GM13976 (cell line): ENCODE measurements at regions not wholly inside any gene's neighbourhood (a gene's known extent, or its start where the extent isn't known, plus 50 kb on each side); places are given as distances from the start of the nearest gene placed in this dataset.

ENCODE experiments used
- DNase-seq: peaks from one replicate; pipeline ENCODE4 v3.0.0; 2012; ENCODE audit warnings: low spot score
- in situ Hi-C: fragments of 300-500 bp; cut with MboI; formaldehyde crosslinking; loops from one replicate; pipeline ENCODE4 v1.12.0; 2022; ENCODE audit warnings: low sequenced_read_pairs, mixed read lengths, inconsistent platforms; ENCODE audit not compliant: unreplicated experiment
- TF ChIP-seq, protein P1 (sequence below): IDR thresholded peaks from 2 replicates; pipeline ENCODE4 v1.5.1; 2012; ENCODE audit warnings: borderline replicate concordance, mild to moderate bottlenecking; ENCODE audit not compliant: insufficient read depth; ENCODE audit errors: extremely low read depth, missing control alignments, control extremely low read depth

DNA sequence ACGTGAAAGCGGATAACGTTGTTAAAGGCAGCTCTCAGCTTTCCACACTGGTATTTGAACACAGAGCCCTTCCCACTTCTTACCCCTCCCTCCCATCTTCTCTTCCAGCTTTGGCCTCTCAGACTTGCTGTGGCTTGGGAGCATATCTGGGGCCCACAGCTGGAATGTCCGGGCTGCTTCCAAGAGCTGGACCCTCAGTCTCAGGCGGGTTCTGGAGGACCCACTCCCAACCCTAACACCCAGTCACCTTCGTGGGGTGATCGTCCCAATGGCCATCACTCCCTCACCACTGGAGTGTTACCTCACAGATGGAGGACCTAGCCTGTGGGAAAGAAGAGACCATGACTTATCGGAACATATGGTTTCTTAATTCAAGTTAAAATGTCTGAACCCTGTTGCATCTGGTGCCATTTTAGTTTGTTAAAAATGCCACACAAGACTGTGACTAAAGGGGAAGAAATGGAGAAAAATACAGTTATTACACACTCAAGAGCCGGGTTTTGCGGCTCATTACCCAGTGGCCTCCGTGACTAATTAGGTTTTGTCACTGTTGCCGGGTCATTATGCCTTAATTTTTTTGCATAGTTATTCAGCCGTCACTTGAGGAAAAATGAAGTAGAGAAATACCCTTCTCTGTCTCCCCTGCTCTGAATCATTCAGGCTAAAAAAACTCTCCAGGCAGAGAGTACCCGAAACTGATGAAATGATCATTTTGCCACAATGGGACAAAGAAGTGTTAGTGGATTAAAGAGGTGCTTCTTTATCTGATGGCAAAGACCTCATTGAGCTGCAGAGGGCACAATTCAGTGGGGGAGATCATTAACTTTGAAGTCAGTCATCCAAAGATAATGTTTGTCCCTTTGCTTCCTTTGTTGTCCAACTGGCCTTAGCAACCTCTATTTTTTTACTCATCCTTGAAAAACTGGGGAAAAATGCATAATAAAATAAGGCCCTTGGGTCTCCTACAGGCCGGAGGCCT is 87.2 kb upstream of the HTATIP2 start:
- DNase-seq: no peak
- in situ Hi-C loops: no loop called here
- TF ChIP-seq, protein P1, sequence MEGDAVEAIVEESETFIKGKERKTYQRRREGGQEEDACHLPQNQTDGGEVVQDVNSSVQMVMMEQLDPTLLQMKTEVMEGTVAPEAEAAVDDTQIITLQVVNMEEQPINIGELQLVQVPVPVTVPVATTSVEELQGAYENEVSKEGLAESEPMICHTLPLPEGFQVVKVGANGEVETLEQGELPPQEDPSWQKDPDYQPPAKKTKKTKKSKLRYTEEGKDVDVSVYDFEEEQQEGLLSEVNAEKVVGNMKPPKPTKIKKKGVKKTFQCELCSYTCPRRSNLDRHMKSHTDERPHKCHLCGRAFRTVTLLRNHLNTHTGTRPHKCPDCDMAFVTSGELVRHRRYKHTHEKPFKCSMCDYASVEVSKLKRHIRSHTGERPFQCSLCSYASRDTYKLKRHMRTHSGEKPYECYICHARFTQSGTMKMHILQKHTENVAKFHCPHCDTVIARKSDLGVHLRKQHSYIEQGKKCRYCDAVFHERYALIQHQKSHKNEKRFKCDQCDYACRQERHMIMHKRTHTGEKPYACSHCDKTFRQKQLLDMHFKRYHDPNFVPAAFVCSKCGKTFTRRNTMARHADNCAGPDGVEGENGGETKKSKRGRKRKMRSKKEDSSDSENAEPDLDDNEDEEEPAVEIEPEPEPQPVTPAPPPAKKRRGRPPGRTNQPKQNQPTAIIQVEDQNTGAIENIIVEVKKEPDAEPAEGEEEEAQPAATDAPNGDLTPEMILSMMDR: no peak

DNA sequence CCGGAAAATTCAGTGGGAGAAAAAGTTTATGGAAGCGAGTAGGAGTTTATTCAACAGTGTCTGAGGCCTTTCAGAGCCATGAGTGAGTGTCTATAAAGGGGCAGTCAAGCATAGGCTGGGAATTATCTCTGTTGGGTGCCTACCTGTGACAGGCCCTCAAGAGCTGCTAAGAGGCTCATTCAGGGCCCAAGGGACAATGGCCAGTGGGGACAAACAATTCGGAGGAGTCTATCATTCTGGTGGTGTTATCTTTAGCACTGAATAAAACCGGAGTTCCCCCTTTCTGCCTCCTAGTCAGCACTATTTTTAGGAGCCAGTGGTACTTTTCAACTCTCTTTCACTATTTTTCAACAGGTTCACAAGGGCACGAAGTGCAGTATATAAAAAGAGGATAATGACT is 89.5 kb upstream of the HTATIP2 start:
- no peak for DNase-seq
- TF ChIP-seq, protein P1: no peak

DNA sequence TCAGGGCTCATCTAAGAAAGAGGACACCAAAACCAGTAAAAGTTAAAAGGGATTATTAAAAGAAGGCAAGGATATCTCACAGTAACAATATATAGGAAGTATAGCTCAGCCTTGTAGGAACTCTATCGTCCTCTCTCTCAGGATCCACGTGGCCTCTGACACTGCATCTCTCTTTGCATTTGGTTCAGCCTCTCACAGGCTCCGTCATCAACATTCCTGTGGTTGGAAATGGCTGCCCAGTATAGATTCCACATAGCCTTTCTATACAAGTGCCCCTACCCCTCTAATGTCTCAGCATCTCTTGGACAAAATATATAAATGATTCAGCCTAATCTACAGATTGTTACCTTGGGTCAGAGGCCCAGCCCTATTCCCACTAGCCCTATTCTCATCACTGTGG is 101.3 kb upstream of the DBX1 start:
- in situ Hi-C loops: no loop called here
- no peak for DNase-seq
- TF ChIP-seq, protein P1: no peak

More for the DNA sequence above, 89.5 kb upstream of the HTATIP2 start:
- in situ Hi-C loops: no loop called here

DNA sequence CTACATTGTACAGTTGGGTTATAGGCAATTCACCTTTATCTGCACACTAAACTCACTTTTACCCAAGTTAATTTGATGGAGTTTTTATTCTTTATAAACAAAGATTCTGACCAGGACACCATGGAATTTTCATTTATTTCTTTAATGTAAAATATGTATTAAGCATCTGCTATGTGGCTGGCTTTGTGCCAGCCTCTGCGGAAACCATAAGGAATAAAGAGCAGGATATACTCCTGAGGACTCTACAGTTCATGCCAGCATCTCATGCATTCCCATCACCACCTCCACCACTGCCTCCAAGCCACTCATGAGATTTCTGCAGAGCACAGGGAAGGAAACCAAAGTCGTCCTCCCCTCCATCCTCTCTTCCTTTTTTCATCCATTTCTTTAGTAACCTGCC is 100.0 kb upstream of the DBX1 start:
- no peak for DNase-seq
- in situ Hi-C loops: no loop called here
- TF ChIP-seq, protein P1: no peak

DNA sequence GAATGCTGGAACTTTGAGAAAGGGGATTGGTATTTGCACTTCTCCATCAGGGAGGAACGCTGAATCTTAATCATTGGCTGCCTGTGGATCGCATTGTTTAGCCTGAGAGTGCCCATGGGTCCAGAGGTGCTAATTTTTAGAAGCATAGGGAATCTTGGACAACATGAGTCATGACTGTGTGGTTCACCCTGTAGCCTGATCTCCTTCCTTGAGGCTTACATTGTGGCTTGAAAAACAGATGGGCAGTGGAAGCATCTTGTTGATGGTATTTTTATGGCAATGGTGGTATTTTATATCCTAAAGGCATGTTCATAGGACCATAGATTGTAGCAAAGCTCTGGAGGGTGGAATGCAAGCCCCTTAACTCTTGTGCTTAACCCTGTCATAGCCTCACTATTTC is 99.2 kb upstream of the DBX1 start:
- TF ChIP-seq, protein P1: no peak
- DNase-seq: no peak
- in situ Hi-C loops: no loop called here

DNA sequence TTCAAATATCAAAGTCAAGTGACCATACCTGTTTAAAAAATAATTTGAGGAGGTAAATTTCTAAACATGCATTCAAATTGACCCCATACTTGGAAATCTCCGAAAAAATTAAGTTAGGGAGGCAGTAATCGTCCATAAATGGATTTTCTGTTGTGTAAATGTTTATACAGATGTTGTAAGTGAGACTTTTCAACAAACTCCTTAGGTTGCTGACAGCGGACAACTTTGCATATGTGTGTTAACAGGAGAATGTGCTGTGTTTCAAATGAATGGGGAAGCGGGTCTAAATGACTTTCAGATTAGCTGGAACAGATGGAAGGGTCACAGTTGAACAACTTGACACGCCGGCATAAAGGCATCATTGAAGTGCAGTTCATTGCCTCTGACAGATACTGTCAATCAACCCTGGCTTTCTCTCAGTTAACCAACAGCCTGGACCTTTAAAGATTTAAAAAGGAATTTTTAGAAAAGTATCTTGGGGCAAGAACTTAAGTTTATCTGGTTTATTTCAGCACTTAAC is 98.2 kb upstream of the DBX1 start:
- TF ChIP-seq, protein P1: no peak
- in situ Hi-C loops: no loop called here
- no peak for DNase-seq

DNA sequence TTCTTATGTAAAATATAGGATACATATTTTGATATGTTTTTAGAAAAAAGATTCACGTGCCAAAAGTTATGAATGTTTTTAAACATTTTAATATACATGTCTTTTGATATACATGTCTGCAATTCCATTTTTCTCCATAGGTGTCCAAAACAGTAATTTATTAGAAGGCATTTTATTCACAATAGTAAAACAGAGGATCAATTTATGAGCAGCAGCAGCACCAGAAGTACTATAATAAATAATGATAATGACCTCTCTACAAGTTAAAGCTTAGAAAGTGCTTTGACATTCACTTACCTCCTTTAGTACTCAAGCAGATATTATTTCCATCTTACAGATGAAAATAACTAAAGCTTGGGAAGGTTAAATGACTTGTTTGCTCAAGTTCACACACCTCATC is 96.7 kb upstream of the DBX1 start:
- DNase-seq: no peak
- in situ Hi-C loops: no loop called here
- TF ChIP-seq, protein P1: no peak
